Vagina (tissue), 2 donors: ENCODE measurements at regions not wholly inside any gene's neighbourhood (a gene's known extent, or its start where the extent isn't known, plus 50 kb on each side); places are given as distances from the start of the nearest gene placed in this dataset.
"Not testable (repeated sequence)": the region's sequence is repeated elsewhere in the genome, so short reads cannot be mapped to it uniquely, and the experiment has no call there.

Experiments used
- DNase-seq, 2 donors: peaks; one replicate each; pipeline ENCODE4 v3.0.0-alpha.2; 2017; ENCODE audit errors: extremely low spot score in 2 of 2
- H3K27ac ChIP-seq: fragments of 200-600 bp; sonication (generic); one replicate; pipeline ENCODE4 v1.5.1; 2019
- H3K27me3 ChIP-seq: fragments of 200-600 bp; sonication (generic); one replicate; pipeline ENCODE4 v1.5.1; 2019
- H3K36me3 ChIP-seq, 2 donors: fragments of 200-600 bp; sonication (generic); one replicate each; pipeline ENCODE4 v1.5.1; 2017 to 2019
- H3K4me1 ChIP-seq: fragments of 200-600 bp; sonication (generic); one replicate; pipeline ENCODE4 v1.5.1; 2019
- H3K4me3 ChIP-seq, 2 donors: fragments of 200-600 bp; sonication (generic); 1 replicate in 1 of 2; 2 replicates in 1 of 2; pipeline ENCODE4 v1.5.1; 2016 to 2019
- H3K9me3 ChIP-seq: fragments of 200-600 bp; sonication (generic); one replicate; pipeline ENCODE4 v1.5.1; 2019
- POLR2A ChIP-seq, 2 donors: fragments of 450-650 bp; IDR thresholded peaks; one replicate each; pipeline ENCODE4 v1.6.1; 2017; ENCODE audit warnings: antibody characterized with exemption in 2 of 2, mild to moderate bottlenecking in 2 of 2, moderate library complexity in 2 of 2
- POLR2AphosphoS5 ChIP-seq, 2 donors: sonication (generic); formaldehyde crosslinking; IDR thresholded peaks; one replicate each; pipeline ENCODE4 v1.9.0; 2017; ENCODE audit warnings: antibody characterized with exemption in 2 of 2, mild to moderate bottlenecking in 2 of 2, low read depth in 1 of 2; ENCODE audit not compliant: insufficient read depth in 1 of 2
- intact Hi-C: fragments of 100-400 bp; cut with DNase I; formaldehyde crosslinking; loops from one replicate; pipeline ENCODE4 v1.15.1; 2023
- TF ChIP-seq, protein P1 (sequence below), 3 experiments: fragments of 450-650 bp in 2 of 3; fragments of 200-600 bp in 1 of 3; sonication (generic) in 1 of 3; IDR thresholded peaks; one replicate each; pipeline ENCODE4 v1.5.1; 2017 to 2019; ENCODE audit warnings: antibody characterized with exemption in 3 of 3, mild to moderate bottlenecking in 2 of 3, moderate library complexity in 2 of 3

DNA sequence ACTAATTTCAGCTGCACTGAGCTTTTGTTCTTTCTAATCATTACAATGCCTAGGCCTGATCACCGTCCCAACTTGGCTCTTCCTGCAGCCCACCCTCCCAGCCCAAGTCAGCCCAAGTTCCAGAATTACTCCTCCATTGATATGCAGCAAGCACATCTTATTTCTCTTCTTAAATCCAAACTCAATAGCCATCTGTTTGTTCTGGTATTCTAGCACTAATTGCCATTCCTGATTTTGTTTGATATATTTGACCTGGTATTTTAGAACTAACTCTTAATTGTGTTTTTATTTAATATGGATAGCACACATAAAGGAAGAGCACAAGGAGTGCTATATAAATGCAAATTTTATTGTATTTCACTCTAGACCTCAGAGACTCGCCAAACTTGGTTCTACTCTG is 241.2 kb downstream of the SKIDA1 start:
- Histone ChIP-seq H3K9me3 (no peaks in the 10 kb centered on the region), H3K4me1 (no peaks in the 10 kb centered on the region), H3K27ac (no peak overlapping the region), H3K36me3 (no peaks in the 10 kb centered on the region), H3K4me3 (no peak overlapping the region), H3K27me3 (no peaks in the 10 kb centered on the region)
- intact Hi-C loops = loop anchor here (5.0 kb wide), 1 partner anchor 208 kb away; no protein-coding TSS in a partner anchor
- TF ChIP-seq, protein P1, sequence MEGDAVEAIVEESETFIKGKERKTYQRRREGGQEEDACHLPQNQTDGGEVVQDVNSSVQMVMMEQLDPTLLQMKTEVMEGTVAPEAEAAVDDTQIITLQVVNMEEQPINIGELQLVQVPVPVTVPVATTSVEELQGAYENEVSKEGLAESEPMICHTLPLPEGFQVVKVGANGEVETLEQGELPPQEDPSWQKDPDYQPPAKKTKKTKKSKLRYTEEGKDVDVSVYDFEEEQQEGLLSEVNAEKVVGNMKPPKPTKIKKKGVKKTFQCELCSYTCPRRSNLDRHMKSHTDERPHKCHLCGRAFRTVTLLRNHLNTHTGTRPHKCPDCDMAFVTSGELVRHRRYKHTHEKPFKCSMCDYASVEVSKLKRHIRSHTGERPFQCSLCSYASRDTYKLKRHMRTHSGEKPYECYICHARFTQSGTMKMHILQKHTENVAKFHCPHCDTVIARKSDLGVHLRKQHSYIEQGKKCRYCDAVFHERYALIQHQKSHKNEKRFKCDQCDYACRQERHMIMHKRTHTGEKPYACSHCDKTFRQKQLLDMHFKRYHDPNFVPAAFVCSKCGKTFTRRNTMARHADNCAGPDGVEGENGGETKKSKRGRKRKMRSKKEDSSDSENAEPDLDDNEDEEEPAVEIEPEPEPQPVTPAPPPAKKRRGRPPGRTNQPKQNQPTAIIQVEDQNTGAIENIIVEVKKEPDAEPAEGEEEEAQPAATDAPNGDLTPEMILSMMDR (IDR thresholded peaks at IDR 0.05) = no peak
- TF ChIP-seq POLR2AphosphoS5 (IDR thresholded peaks at IDR 0.05; ENCODE audit: insufficient read depth in 1 of 2, low read depth in 1 of 2) (no peak), POLR2A (IDR thresholded peaks at IDR 0.05) (no peak)
- no peak for DNase-seq

- H3K4me1 ChIP-seq, H3K9me3 ChIP-seq, DNase-seq, H3K4me3 ChIP-seq, H3K36me3 ChIP-seq, H3K27me3 ChIP-seq, H3K27ac ChIP-seq: not testable (repeated sequence)
- intact Hi-C loops = loop anchor here (5.0 kb wide), 1 partner anchor 209 kb away; no protein-coding TSS in a partner anchor
These were observed 242.4 kb downstream of the SKIDA1 start for GRCh38 chr10:21283053-21283452.

GRCh38 chr10:21281765-21282484 is 243.6 kb downstream of the SKIDA1 start:
- Histone ChIP-seq H3K4me3 (no peak overlapping the region), H3K27me3 (no peaks in the 10 kb centered on the region), H3K9me3 (no peaks in the 10 kb centered on the region), H3K36me3 (no peaks in the 10 kb centered on the region), H3K27ac (no peak overlapping the region), H3K4me1 (no peaks in the 10 kb centered on the region)
- TF ChIP-seq, protein P1 (IDR thresholded peaks at IDR 0.05) = no peak
- TF ChIP-seq POLR2AphosphoS5 (IDR thresholded peaks at IDR 0.05; ENCODE audit: insufficient read depth in 1 of 2, low read depth in 1 of 2) = no peak
- TF ChIP-seq POLR2A (IDR thresholded peaks at IDR 0.05) = no peak
- DNase-seq = no peak
- intact Hi-C loops = loop anchor here (5.0 kb wide), 1 partner anchor 210 kb away; no protein-coding TSS in a partner anchor

- TF ChIP-seq, protein P1 (IDR thresholded peaks at IDR 0.05) = no peak
- TF ChIP-seq POLR2AphosphoS5 (IDR thresholded peaks at IDR 0.05; ENCODE audit: insufficient read depth in 1 of 2, low read depth in 1 of 2) (no peak), POLR2A (IDR thresholded peaks at IDR 0.05) (no peak)
- H3K36me3 ChIP-seq = no peaks in the 10 kb centered on the region
- H3K9me3 ChIP-seq = no peaks in the 10 kb centered on the region
- intact Hi-C loops = loop anchor here (5.0 kb wide), 1 partner anchor 211 kb away; no protein-coding TSS in a partner anchor
- H3K4me3 ChIP-seq = no peak overlapping the region
- no peak overlapping the region for H3K27ac ChIP-seq
- H3K27me3 ChIP-seq = no peaks in the 10 kb centered on the region
- H3K4me1 ChIP-seq = no peaks in the 10 kb centered on the region
- no peak for DNase-seq
These were observed 244.4 kb downstream of the SKIDA1 start for GRCh38 chr10:21280971-21281572.

GRCh38 chr10:21280037-21280436 is 245.4 kb downstream of the SKIDA1 start:
- DNase-seq = no peak
- H3K9me3 ChIP-seq = no peaks in the 10 kb centered on the region
- H3K4me1 ChIP-seq = no peaks in the 10 kb centered on the region
- H3K27me3 ChIP-seq = no peaks in the 10 kb centered on the region
- no peak overlapping the region for H3K27ac ChIP-seq
- H3K36me3 ChIP-seq = no peaks in the 10 kb centered on the region
- intact Hi-C loops = loop anchor here (5.0 kb wide), 1 partner anchor 212 kb away; no protein-coding TSS in a partner anchor
- no peak overlapping the region for H3K4me3 ChIP-seq
- TF ChIP-seq, protein P1 (IDR thresholded peaks at IDR 0.05) = no peak
- TF ChIP-seq POLR2A (IDR thresholded peaks at IDR 0.05) (no peak), POLR2AphosphoS5 (IDR thresholded peaks at IDR 0.05; ENCODE audit: insufficient read depth in 1 of 2, low read depth in 1 of 2) (no peak)
